ENCODE measurements at regions not wholly inside any gene's neighbourhood (a gene's known extent, or its start where the extent isn't known, plus 50 kb on each side); places are given as distances from the start of the nearest gene placed in this dataset.
"Not testable (repeated sequence)": the region's sequence is repeated elsewhere in the genome, so short reads cannot be mapped to it uniquely, and the experiment has no call there.

DNA sequence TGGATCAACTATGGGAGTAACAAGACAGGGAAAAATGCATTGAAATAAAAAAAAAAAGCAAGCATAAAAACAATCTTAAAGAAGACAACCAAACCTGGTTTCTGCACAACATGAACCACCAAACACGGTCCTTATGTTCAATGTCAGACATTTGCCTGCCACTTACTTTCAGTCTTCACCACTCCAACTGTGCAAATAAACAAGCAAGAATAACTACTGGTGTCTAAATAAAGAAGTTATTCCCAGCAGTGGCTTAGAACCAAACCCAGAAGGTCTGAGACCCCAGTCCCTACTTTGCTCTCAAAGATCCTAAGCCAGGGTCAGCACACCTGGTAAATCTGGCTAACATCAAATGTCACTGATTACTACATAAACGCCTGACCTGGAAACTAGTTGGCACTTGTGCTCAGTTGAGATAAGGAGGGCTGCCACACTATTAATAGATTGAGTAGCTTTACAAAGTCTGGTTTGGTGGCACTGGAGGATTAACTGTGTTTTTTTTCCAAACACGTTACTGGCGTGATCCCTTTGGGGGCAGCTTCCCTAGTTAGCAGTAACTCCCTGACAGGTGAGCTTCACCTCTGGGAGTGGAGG, 62.7 kb upstream of the ABLIM1 start:
- no peaks in the 10 kb centered on the region for H3K9me3 ChIP-seq
- in situ Hi-C loops (cut with MboI; ENCODE audit: low pct_ligation_motif_present in 1 of 4, low pct_unique_long_range_greater_than_20kb in 1 of 4, low sequenced_read_pairs in 3 of 4) (no loop called here), intact Hi-C loops (cut with DNase I; ENCODE audit: low total_unique reads) (no loop called here)
- H3K27ac ChIP-seq = no peak overlapping the region
- H3K4me3 ChIP-seq = no peak overlapping the region
- H3K36me3 ChIP-seq = no peaks in the 10 kb centered on the region
- DNase-seq = no peak
- H3K27me3 ChIP-seq = no peaks in the 10 kb centered on the region
- peaks cover 0 to 10% (median 4%) of the 10 kb centered on the region in 4 donors for H3K4me1 ChIP-seq
- TF ChIP-seq POLR2AphosphoS5 (IDR thresholded peaks at IDR 0.05) (no peak), EP300 (IDR thresholded peaks at IDR 0.05; ENCODE audit: low read depth) (no peak), POLR2A (IDR thresholded peaks at IDR 0.05) (no peak), CTCF (IDR thresholded peaks at IDR 0.05) (no peak)
- WGBS, 2 donors (ENCODE audit: low coverage in 1 of 2) = 63% methylated on average over 4 of the region's 4 CpGs; no CpG with 5 or more reads in 1 of the 2 donors

DNA sequence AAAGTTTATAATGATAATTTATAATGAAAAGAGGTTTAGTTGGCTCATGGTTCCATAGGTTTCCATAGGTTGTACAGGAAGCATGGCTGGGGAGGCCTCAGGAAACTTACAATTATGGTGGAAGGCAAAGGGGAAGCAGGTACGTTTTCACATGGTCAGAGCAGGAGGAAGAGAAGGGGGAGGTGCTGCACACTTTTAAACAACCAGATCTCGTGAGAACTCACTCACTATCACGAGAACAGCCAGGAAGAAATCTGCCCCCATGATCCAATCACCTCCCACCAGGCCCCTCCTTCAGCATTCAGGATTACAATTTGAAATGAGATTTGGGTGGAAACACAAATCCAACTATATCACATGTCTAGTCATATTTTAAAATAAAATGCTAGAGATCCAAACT, 64.1 kb upstream of the ABLIM1 start:
- intact Hi-C loops (cut with DNase I; ENCODE audit: low total_unique reads); H3K9me3 ChIP-seq; in situ Hi-C loops (cut with MboI; ENCODE audit: low pct_ligation_motif_present in 1 of 4, low pct_unique_long_range_greater_than_20kb in 1 of 4, low sequenced_read_pairs in 3 of 4); DNase-seq; H3K4me1 ChIP-seq; H3K27ac ChIP-seq; H3K4me3 ChIP-seq; H3K27me3 ChIP-seq; H3K36me3 ChIP-seq: not testable (repeated sequence)
- WGBS, 2 donors (ENCODE audit: low coverage in 1 of 2) = 72 to 75% methylated on average over 3 of the region's 3 CpGs

DNA sequence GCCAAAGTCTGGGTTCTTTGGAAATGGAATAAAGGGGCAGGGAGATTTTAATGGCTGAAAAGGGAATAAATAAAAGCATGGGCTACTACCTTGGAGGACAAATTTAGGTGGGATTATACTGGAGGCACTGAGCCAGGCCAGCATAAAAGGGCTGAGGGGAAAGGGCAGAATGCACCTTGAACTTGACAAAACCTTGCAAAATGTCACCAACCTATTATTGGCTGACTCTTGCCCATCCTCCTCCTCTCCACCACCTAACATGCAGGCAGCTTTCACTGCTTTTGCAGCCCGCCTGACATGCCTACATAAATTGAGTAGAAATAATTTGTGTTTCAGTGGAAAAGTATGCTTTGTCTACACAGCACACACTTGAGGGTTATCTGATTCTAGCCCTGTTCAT, 65.3 kb upstream of the ABLIM1 start:
- intact Hi-C loops (cut with DNase I; ENCODE audit: low total_unique reads) (no loop called here), in situ Hi-C loops (cut with MboI; ENCODE audit: low pct_ligation_motif_present in 1 of 4, low pct_unique_long_range_greater_than_20kb in 1 of 4, low sequenced_read_pairs in 3 of 4) (no loop called here)
- Histone ChIP-seq H3K36me3 (no peaks in the 10 kb centered on the region), H3K27me3 (no peaks in the 10 kb centered on the region), H3K9me3 (no peaks in the 10 kb centered on the region), H3K27ac (no peak overlapping the region), H3K4me1 (peaks cover 0 to 10% (median 4%) of the 10 kb centered on the region in 4 donors), H3K4me3 (no peak overlapping the region)
- WGBS, 2 donors (ENCODE audit: low coverage in 1 of 2) = 92% methylated on average over 1 of the region's 1 CpG; no CpG with 5 or more reads in 1 of the 2 donors
- DNase-seq = no peak
- TF ChIP-seq CTCF (IDR thresholded peaks at IDR 0.05) (no peak), POLR2AphosphoS5 (IDR thresholded peaks at IDR 0.05) (no peak), POLR2A (IDR thresholded peaks at IDR 0.05) (no peak), EP300 (IDR thresholded peaks at IDR 0.05; ENCODE audit: low read depth) (no peak)

DNA sequence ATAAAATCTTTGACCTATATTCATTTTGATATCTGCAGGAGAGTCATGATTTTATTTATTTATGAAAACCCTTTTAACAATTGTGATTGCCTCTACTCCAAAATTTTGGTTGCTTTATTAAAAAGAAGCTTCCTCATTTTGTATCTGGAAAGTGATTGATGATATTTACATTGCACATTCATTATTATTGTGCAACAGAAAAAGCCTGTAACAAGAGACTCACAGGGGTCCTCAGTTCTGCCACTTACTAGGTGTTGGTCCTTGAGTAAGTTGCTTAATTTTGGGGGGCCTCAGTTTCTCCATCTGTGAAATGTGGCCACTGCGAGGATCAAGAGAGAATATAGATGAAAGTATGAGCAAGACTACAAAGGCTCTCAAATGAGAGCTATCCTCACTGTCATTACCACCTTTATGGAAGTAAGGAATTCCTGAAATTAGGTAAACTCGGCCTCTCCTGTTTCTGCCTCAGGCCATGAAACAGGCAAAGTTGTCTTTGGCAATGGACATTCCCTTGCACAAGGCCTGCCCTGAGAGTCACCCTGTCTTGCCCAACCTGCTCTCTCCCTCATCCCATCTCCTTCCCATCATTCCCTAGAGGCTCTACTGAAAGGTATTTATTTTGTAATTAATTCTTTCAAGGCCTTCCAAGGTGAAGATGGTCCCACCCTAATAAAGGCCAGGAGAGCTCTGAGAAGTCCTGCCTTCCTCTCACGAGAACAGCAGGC, 66.1 kb upstream of the ABLIM1 start:
- TF ChIP-seq EP300 (IDR thresholded peaks at IDR 0.05; ENCODE audit: low read depth) (no peak), POLR2A (IDR thresholded peaks at IDR 0.05) (no peak), CTCF (IDR thresholded peaks at IDR 0.05) (no peak), POLR2AphosphoS5 (IDR thresholded peaks at IDR 0.05) (no peak)
- in situ Hi-C loops (cut with MboI; ENCODE audit: low pct_ligation_motif_present in 1 of 4, low pct_unique_long_range_greater_than_20kb in 1 of 4, low sequenced_read_pairs in 3 of 4) (no loop called here), intact Hi-C loops (cut with DNase I; ENCODE audit: low total_unique reads) (no loop called here)
- Histone ChIP-seq H3K9me3 (no peaks in the 10 kb centered on the region), H3K27me3 (no peaks in the 10 kb centered on the region), H3K36me3 (no peaks in the 10 kb centered on the region), H3K4me3 (no peak overlapping the region), H3K4me1 (peaks cover 0 to 3% (median under 1%) of the 10 kb centered on the region in 4 donors), H3K27ac (no peak overlapping the region)
- DNase-seq = no peak
- 91 to 100% methylated on average over 1 to 3 of the region's 3 CpGs for WGBS, 2 donors (ENCODE audit: low coverage in 1 of 2)
